SK-N-MC (cell line): ENCODE measurements at regions not wholly inside any gene's neighbourhood (a gene's known extent, or its start where the extent isn't known, plus 50 kb on each side); places are given as distances from the start of the nearest gene placed in this dataset.

Source experiments
- EZH2 ChIP-seq: fragments of 200-600 bp; sonication (generic); IDR thresholded peaks from one replicate; pipeline ENCODE4 v1.6.1; 2017; ENCODE audit warnings: antibody characterized with exemption
- FOXP2 ChIP-seq: optimal IDR thresholded peaks from 2 replicates; pipeline ENCODE3; 2011; ENCODE audit warnings: mild to moderate bottlenecking, moderate library complexity; ENCODE audit not compliant: insufficient read depth; ENCODE audit errors: extremely low read length, control extremely low read depth
- POLR2AphosphoS5 ChIP-seq: IDR thresholded peaks from 2 replicates; pipeline ENCODE4 v1.6.1; 2012; ENCODE audit warnings: mild to moderate bottlenecking, low read depth, low read length, borderline replicate concordance

- TF ChIP-seq POLR2AphosphoS5 (no peak), FOXP2 (no peak), EZH2 (no peak)
Observed at GRCh38 chr7:81584667-81585066, 185.2 kb downstream of the HGF start.
